Dermis microvascular lymphatic vessel endothelial cell (primary cell): ENCODE measurements at regions not wholly inside any gene's neighbourhood (a gene's known extent, or its start where the extent isn't known, plus 50 kb on each side); places are given as distances from the start of the nearest gene placed in this dataset.

Source experiments
- DNase-seq, 2 donors: peaks; one replicate each; pipeline versions ENCODE4 v3.0.0 to v3.0.0-alpha.2; 2010; ENCODE audit warnings: low read depth in 2 of 2

GRCh38 chr16:56093055-56093454 lies 98.2 kb upstream of the GNAO1 start:
- DNase-seq: no peak

DNA sequence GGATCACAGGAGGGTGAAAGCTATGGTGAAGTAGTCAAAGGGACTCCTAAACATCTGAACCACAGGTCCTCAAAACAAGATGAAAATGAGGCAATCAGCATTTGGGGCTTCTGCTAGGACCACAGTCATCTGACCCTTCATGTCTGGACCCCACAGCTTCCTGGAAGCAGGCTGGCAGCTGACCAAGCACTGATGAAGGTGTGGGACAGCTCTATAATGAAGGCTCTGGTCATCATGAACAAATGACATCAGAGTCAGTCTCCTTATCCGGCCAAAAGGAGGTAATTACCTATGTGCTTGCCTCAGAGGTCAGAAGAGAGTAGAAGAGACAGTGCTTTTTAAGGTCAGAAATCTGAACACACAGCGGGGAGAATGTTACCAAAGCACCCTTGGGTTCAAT lies 101.2 kb upstream of the GNAO1 start:
- DNase-seq: no peak

- no peak for DNase-seq
These were observed 103.7 kb upstream of the GNAO1 start for GRCh38 chr16:56087626-56088025.

DNA sequence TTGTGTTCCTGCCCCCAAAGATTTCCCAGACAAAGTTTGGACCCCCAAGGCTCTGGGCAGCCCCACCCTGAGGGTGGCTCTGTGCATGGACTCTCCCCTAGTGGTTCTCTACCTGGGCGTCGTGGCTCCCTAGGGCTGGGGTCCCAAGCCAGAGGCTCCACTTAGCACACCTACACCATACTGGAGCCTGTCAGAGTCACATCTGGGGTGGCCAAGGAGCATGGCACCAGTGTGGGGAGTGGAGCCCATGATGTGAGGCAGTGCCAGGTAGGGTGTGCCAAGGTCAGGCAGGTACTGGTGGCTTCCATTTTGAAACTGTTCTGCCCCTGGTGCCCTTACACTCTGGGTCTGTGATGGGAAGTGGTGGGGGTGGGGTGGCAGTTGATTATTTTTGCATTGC lies 109.9 kb upstream of the GNAO1 start:
- no peak for DNase-seq

- DNase-seq: no peak
These were observed 115.4 kb upstream of the GNAO1 start for GRCh38 chr16:56075732-56076388.

GRCh38 chr16:56073508-56073907 lies 117.8 kb upstream of the GNAO1 start:
- no peak for DNase-seq

GRCh38 chr16:56072096-56072495 lies 119.2 kb upstream of the GNAO1 start:
- no peak for DNase-seq

GRCh38 chr16:56068816-56069215 lies 122.5 kb upstream of the GNAO1 start:
- DNase-seq: no peak

DNA sequence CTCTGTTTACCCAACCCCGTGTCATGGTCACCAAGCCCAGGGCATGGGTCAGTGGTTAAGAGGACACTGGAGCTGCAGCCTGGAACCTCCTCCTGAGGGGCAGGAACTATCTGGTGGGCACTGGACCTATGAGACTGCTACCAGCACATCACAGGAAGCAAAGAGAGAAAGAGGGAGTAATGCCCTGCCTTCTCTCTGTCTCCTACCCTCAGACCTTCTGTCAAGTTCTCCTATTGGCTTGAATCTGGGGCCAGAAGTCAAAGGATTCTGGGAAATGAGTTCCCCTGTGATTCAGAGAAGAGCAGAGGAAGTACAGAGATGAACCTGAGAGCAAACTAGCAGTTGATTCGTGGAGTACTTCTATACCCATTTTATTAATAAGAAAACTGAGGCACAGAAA lies 123.0 kb upstream of the GNAO1 start:
- no peak for DNase-seq

DNA sequence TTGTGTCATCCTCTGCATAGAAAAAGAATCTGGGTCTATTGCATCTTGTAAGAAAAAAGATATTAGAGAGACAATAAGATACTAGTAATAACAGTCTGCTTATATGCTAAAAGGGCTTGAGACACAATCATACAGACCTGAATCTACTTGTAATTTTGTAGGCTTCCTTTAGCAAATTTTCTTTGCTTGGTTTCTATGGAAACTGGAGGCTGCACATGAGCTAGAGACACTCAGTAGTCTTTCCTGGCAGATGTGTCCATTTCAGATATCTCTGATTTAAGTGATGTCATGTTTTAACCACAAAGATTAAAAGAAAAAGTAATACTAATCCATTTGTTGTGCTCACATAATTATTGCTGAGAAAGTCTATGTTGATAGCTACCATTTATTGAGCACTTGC lies 123.9 kb upstream of the GNAO1 start:
- DNase-seq: no peak

DNA sequence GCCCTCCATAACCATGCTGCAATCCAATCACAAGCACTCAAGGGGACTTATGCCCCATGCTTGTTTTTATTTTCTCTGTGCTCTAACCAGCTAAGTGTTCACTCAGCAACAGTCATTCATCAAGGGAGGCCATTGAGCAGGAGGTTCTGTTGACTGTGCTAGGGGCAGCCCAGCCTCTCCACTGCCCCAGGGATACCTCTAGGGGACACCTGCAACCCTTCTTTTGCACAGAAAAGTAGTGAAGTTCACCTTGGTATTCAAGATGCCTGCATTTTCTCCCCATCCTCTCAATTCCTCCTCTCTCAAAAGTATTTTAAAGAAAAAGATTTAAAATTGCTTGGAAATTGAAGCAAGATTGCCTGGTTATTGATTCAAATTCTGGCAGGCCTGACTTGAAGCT lies 124.7 kb upstream of the GNAO1 start:
- DNase-seq: no peak

DNA sequence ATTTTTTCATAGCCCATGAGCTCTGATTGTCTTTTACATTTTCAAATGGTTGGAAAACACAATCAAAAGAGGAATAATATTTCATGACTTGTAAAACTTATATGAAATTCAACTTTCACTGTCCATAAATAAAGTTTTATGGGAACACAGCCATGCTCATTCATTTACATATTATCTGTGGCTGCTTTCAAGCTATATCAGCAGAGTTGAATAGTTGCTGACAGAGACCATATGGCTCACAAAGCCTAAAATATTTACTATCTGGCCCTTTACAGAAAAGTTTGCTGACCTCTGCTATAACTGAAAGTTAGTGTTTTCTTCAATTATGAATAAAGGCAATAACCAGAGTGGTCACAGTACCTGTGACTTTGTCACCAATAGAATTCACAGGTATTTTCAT lies 128.2 kb upstream of the GNAO1 start:
- no peak for DNase-seq

- no peak for DNase-seq
These were observed 134.1 kb upstream of the GNAO1 start for GRCh38 chr16:56057151-56057550.

DNA sequence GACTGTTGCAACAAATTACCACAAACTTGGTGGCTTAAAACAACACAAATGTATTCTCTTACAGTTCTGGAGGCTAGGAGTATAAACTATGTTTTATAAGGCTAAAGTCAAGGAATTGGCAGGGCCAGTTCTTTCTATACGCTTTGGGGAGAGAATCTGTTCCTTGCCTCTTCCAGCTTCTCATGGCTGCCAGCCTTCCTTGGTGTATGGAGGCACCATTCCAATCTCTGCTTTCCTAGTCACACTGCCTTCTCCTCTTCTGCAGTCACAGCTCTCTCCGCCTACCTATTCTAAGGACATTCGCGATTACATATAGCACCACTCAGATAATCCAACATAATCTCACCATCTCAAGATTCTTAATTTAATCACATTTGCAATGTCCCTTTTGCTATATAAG lies 140.4 kb upstream of the GNAO1 start:
- no peak for DNase-seq

DNA sequence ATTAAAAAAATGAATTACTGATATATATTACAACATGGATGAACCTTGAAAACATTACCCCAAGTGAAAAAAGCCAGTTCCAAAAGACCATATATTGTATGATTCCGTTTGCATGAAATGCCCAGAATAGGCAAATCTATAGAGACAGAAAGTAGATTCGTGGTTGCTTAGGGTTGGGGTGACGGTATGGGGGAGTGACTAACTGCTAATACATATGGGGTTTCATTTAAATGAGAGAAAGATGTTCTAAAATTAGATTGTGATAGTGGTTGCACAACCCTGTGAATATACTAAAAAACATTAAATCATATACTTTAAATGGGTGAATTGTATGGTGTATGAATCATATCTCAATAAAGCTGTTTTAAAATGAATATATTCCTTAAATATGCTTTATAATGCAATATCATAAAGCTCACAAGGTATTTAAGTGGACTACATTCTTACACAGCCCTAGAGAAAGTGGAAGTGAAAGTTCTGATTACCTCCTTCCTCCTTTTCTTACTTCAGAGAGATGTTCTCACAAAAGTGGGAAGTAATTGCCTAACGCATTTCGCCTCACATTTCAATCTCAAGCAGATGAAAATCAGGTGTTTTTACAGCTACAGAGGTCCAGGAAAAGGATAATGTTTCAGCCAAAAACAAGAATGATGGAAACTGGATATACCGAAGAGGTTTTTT lies 142.7 kb upstream of the GNAO1 start:
- no peak for DNase-seq

DNA sequence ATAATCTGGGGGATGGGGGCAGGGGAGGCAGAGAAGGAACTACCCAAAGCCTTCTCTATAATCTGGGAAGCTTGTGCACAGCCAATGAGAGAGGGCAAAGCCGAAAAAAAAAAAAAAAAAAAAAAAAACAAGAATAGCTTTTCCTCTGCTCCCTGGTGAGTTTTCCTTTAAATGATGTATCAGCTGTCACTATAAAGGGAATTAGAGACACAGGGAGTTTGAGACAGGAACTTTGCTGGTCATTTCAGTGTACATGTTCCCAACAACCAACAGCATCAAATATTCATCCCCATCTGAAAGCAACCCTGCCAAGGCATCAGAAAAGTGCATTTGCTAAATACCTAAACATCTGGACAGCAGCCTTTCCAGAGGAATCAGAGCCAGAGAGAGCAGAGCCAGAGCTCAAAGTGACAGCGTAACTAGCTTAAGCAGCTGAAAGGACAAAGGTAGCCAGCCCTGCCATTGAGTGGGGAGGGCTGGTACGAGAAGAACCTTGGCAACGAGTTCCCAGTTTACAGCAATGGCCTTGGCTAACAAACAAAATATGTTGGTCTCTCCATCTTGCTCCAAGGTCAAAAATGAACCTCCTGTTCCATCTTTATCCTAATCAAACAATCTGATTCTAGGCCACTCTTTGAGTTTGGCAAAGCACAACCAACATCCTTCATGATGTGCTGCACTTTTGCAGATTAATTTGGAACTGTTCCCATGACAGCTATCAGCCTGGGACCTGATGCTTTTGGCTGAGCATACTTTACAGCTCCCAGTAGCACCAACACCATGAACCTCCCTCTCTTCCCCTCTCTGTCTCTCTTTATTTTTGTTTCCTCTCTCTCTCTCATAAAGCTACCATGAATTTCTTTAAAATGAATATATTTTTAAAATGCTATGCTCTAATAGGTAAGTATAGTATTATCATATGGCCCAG lies 143.7 kb upstream of the GNAO1 start:
- no peak for DNase-seq

DNA sequence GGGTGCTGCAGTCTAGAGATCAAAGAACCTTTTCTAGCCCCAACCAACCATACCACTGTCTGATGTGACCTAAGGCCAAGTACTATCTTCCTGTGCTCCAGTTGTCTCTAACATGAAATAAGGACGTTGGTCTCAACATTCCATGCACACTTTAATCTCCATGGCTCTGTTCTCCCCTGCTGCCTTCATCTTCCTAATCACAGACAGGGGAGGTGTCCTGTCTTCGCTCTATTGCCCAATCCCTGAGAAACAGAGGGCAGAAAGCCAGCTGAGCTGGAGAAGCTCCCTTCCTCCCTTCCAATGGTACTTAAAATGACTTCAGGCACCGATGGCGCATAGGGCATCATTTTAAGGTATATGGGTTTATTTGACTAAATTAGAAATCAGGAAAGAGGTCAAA lies 148.9 kb upstream of the GNAO1 start:
- DNase-seq: no peak

GRCh38 chr16:56041556-56042140 lies 149.6 kb upstream of the GNAO1 start:
- DNase-seq: no peak

GRCh38 chr16:56038564-56039098 lies 152.7 kb upstream of the GNAO1 start:
- DNase-seq: no peak

DNA sequence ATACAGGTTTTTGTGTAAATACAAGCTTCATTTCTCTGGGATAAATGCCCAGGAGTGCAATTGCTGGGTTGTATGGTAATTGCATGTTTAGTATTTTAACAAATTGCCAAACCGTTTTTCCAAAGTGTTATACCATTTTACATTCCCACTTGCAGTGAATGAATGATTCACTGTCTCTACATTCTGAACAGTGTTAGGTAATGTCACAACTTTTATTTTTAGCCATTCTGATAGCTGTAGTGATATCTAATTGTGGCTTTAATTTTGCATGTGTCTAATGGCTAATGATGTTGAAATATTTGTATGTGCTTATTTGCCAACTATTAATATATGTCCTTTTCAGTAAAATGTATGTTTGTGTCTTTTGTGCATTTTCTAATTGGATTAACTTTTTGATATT lies 156.9 kb upstream of the CES5A start:
- DNase-seq: no peak

GRCh38 chr16:56029026-56029425 lies 153.9 kb upstream of the CES5A start:
- no peak for DNase-seq

DNA sequence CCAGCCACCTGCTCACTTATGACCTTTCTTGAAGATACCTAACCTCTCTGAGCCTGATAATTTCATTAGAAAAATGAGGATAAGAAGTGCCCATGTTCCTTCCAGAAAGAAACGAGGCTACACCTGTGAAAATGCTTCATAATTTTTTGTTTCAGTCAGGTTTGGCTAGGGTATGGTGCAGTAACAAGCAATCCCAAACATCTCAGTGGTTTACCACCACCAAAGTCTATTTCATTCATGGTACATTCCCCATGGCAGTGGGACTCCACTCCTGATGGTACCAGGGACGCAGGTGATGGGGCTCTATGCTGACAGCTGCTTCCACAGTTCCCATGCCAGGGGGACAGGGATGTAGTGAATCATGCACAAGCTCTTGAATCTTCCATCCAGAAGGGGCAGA lies 147.6 kb upstream of the CES5A start:
- no peak for DNase-seq
